H9 (cell line): ENCODE measurements at regions not wholly inside any gene's neighbourhood (a gene's known extent, or its start where the extent isn't known, plus 50 kb on each side); places are given as distances from the start of the nearest gene placed in this dataset.

Source experiments
- DNase-seq: peaks from one replicate; pipeline ENCODE4 v3.0.0-alpha.2; 2017
- H2AFZ ChIP-seq: one replicate; pipeline ENCODE4 v1.6.1; 2013; ENCODE audit warnings: mild to moderate bottlenecking, low read length, control low read depth, moderate library complexity
- H2AK5ac ChIP-seq: 2 replicates; pipeline ENCODE4 v1.6.1; 2013; ENCODE audit warnings: low read length, control low read depth, mixed read lengths; ENCODE audit not compliant: insufficient read length
- H2BK120ac ChIP-seq: one replicate; pipeline ENCODE4 v1.6.1; 2013; ENCODE audit warnings: low read depth, mild to moderate bottlenecking, low read length, control low read depth, inconsistent platforms; ENCODE audit not compliant: poor library complexity, severe bottlenecking
- H2BK12ac ChIP-seq: 2 replicates; pipeline ENCODE4 v1.6.1; 2013; ENCODE audit warnings: low read length, control low read depth, mixed read lengths, low read depth; ENCODE audit not compliant: insufficient read length
- H2BK15ac ChIP-seq: 2 replicates; pipeline ENCODE4 v1.6.1; 2013; ENCODE audit warnings: low read depth, low read length, control low read depth
- H2BK20ac ChIP-seq: one replicate; pipeline ENCODE4 v1.6.1; 2013; ENCODE audit warnings: low read depth, mild to moderate bottlenecking, low read length, control low read depth, inconsistent platforms; ENCODE audit not compliant: poor library complexity, severe bottlenecking
- H2BK5ac ChIP-seq: 2 replicates; pipeline ENCODE4 v1.6.1; 2013; ENCODE audit warnings: low read length, control low read depth, mixed read lengths; ENCODE audit not compliant: insufficient read length
- H3K14ac ChIP-seq: 2 replicates; pipeline ENCODE4 v1.6.1; 2013; ENCODE audit warnings: low read length, control low read depth; ENCODE audit not compliant: insufficient read depth
- H3K18ac ChIP-seq: 2 replicates; pipeline ENCODE4 v1.6.1; 2013; ENCODE audit warnings: low read depth, mild to moderate bottlenecking, mixed read lengths, low read length, control low read depth; ENCODE audit not compliant: insufficient read length
- H3K23ac ChIP-seq: 2 replicates; pipeline ENCODE4 v1.6.1; 2013; ENCODE audit warnings: low read length, control low read depth, mixed read lengths, low read depth; ENCODE audit not compliant: insufficient read length
- H3K23me2 ChIP-seq: 2 replicates; pipeline ENCODE4 v1.6.1; 2013; ENCODE audit warnings: low read depth, mild to moderate bottlenecking, mixed read lengths, low read length, control low read depth; ENCODE audit not compliant: insufficient read length, poor library complexity, severe bottlenecking
- H3K27ac ChIP-seq: 2 replicates; pipeline ENCODE4 v1.5.1; 2013; ENCODE audit warnings: low read length, control low read depth, mixed read lengths, low read depth; ENCODE audit not compliant: insufficient read length
- H3K27me3 ChIP-seq: 2 replicates; pipeline ENCODE4 v1.6.1; 2013; ENCODE audit warnings: low read length, control low read depth, inconsistent platforms; ENCODE audit not compliant: insufficient read depth
- H3K4ac ChIP-seq: 2 replicates; pipeline ENCODE4 v1.6.1; 2013; ENCODE audit warnings: low read depth, mild to moderate bottlenecking, control low read depth, inconsistent platforms, low read length, moderate library complexity
- H3K4me1 ChIP-seq: 2 replicates; pipeline ENCODE4 v1.6.1; 2013; ENCODE audit warnings: low read length, control low read depth, inconsistent platforms; ENCODE audit not compliant: insufficient read depth
- H3K4me2 ChIP-seq: 2 replicates; pipeline ENCODE4 v1.6.1; 2013; ENCODE audit warnings: low read length, control low read depth, mixed read lengths; ENCODE audit not compliant: insufficient read length, insufficient read depth
- H3K56ac ChIP-seq: 2 replicates; pipeline ENCODE4 v1.6.1; 2013; ENCODE audit warnings: low read depth, mild to moderate bottlenecking, mixed read lengths, low read length, control low read depth; ENCODE audit not compliant: insufficient read length
- H3K79me1 ChIP-seq: 2 replicates; pipeline ENCODE4 v1.6.1; 2013; ENCODE audit warnings: low read depth, mild to moderate bottlenecking, moderate library complexity, low read length, control low read depth, inconsistent platforms; ENCODE audit not compliant: insufficient read depth, poor library complexity, severe bottlenecking
- H3K79me2 ChIP-seq: 2 replicates; pipeline ENCODE4 v1.6.1; 2013; ENCODE audit warnings: low read length, control low read depth, inconsistent platforms; ENCODE audit not compliant: insufficient read depth
- H3K9ac ChIP-seq: 2 replicates; pipeline ENCODE4 v1.6.1; 2013; ENCODE audit warnings: low read length, control low read depth, mixed read lengths; ENCODE audit not compliant: insufficient read length; ENCODE audit errors: extremely low read depth
- H3K9me3 ChIP-seq: one replicate; pipeline ENCODE4 v1.6.1; 2013; ENCODE audit warnings: low read depth, low read length, inconsistent platforms; ENCODE audit not compliant: control insufficient read depth
- H3T11ph ChIP-seq: one replicate; pipeline ENCODE4 v1.6.1; 2013; ENCODE audit warnings: mild to moderate bottlenecking, low read length, control low read depth, inconsistent platforms
- H4K20me1 ChIP-seq: one replicate; pipeline ENCODE4 v1.6.1; 2013; ENCODE audit not compliant: control insufficient read depth, insufficient read length, insufficient read depth
- H4K5ac ChIP-seq: 2 replicates; pipeline ENCODE4 v1.6.1; 2013; ENCODE audit warnings: low read depth, mild to moderate bottlenecking, mixed read lengths, low read length, control low read depth; ENCODE audit not compliant: insufficient read length
- H4K8ac ChIP-seq: replicated peaks from 2 replicates; pipeline ENCODE4 v1.6.1; 2013; ENCODE audit warnings: low read length, control low read depth, mixed read lengths, low read depth; ENCODE audit not compliant: insufficient read length
- H4K91ac ChIP-seq: 2 replicates; pipeline ENCODE4 v1.6.1; 2013; ENCODE audit warnings: low read depth, mild to moderate bottlenecking, moderate library complexity, mixed read lengths, low read length, control low read depth; ENCODE audit not compliant: insufficient read length
- H3K27ac Mint-ChIP-seq, 3 experiments: 2 replicates in 2 of 3; 3 replicates in 1 of 3; pipeline ENCODE4 v1.8.0; 2020 to 2021; ENCODE audit warnings: mixed read lengths in 3 of 3, mild to moderate bottlenecking in 1 of 3, moderate library complexity in 1 of 3
- H3K27me3 Mint-ChIP-seq: 2 replicates; pipeline ENCODE4 v1.8.0; 2021; ENCODE audit warnings: low read depth, mild to moderate bottlenecking, moderate library complexity, mixed read lengths
- H3K36me3 Mint-ChIP-seq, 3 experiments: 2 replicates in 2 of 3; 3 replicates in 1 of 3; pipeline ENCODE4 v1.8.0; 2020 to 2021; ENCODE audit warnings: low read depth in 3 of 3, mixed read lengths in 3 of 3; ENCODE audit not compliant: insufficient read depth in 1 of 3
- H3K4me1 Mint-ChIP-seq, 2 experiments: 2 replicates each; pipeline ENCODE4 v1.8.0; 2020; ENCODE audit warnings: mixed read lengths in 2 of 2
- H3K4me3 Mint-ChIP-seq, 2 experiments: 2 replicates in 1 of 2; 3 replicates in 1 of 2; pipeline ENCODE4 v1.8.0; 2020 to 2021; ENCODE audit warnings: mild to moderate bottlenecking in 2 of 2, mixed read lengths in 2 of 2, moderate library complexity in 1 of 2
- H3K9me3 Mint-ChIP-seq, 2 experiments: 2 replicates in 1 of 2; 3 replicates in 1 of 2; pipeline ENCODE4 v1.8.0; 2020; ENCODE audit warnings: mild to moderate bottlenecking in 2 of 2, mixed read lengths in 2 of 2, moderate library complexity in 1 of 2
- WGBS: extraction: QIAGEN DNeasy Blood & Tissue Kit; methylation state at CpG from one replicate; pipeline ENCODE4 v1.1.7; 2013; ENCODE audit warnings: missing lambda C conversion rate, low lambda C conversion rate, mixed read lengths; ENCODE audit not compliant: insufficient read length; ENCODE audit errors: extremely low coverage; 5-methylcytosine and 5-hydroxymethylcytosine counted together
- TF ChIP-seq, protein P1 (sequence below): fragments of 200-600 bp; sonication (generic); conservative IDR thresholded peaks from 3 replicates; pipeline ENCODE4 v1.8.0; 2021; ENCODE audit warnings: antibody characterized with exemption, mild to moderate bottlenecking

DNA sequence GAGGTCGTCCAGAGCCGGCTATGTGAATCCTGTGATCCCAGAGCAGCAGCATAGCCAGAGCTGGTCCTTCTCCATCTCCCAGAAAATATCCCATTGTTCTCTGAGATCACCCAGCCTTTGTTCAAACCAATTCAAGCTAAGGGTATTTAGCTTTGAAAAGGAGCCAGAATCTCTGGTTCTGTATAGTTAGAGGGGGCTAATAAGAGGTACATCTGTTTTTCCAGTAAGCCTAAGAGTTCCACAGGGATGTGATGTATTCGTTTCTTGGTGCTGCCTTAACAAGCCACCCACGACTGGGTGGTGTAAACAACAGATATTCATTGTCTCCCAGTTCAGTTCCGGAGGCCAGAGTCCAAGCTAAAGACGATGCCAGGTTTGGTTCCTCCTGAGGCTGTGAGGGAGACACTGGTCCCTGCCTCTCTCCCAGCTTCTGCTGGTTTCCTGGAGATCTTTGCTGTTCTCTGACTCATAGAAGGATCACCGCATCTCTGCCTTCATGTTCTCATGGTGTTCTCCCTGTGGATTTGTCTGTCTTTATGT lies 344.8 kb downstream of the MTRR start:
- H3K23me2 ChIP-seq: no peaks in the 10 kb centered on the region
- H3K9me3 ChIP-seq: no peaks in the 10 kb centered on the region
- no peak overlapping the region for H3K18ac ChIP-seq
- peaks cover 5% of the 10 kb centered on the region; the same call in 1 of the 2 replicates for H3K27me3 Mint-ChIP-seq
- no peak overlapping the region for H3T11ph ChIP-seq
- no peak overlapping the region for H2AFZ ChIP-seq
- TF ChIP-seq, protein P1, sequence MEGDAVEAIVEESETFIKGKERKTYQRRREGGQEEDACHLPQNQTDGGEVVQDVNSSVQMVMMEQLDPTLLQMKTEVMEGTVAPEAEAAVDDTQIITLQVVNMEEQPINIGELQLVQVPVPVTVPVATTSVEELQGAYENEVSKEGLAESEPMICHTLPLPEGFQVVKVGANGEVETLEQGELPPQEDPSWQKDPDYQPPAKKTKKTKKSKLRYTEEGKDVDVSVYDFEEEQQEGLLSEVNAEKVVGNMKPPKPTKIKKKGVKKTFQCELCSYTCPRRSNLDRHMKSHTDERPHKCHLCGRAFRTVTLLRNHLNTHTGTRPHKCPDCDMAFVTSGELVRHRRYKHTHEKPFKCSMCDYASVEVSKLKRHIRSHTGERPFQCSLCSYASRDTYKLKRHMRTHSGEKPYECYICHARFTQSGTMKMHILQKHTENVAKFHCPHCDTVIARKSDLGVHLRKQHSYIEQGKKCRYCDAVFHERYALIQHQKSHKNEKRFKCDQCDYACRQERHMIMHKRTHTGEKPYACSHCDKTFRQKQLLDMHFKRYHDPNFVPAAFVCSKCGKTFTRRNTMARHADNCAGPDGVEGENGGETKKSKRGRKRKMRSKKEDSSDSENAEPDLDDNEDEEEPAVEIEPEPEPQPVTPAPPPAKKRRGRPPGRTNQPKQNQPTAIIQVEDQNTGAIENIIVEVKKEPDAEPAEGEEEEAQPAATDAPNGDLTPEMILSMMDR: no peak
- no peak overlapping the region for H3K27ac Mint-ChIP-seq
- no peaks in the 10 kb centered on the region; a peak in 1 of 7 replicates for H3K36me3 Mint-ChIP-seq
- no peak overlapping the region for H2BK15ac ChIP-seq
- H4K91ac ChIP-seq: no peak overlapping the region
- H3K27me3 ChIP-seq: no peaks in the 10 kb centered on the region
- H3K79me2 ChIP-seq: no peaks in the 10 kb centered on the region
- H3K14ac ChIP-seq: no peak overlapping the region
- H3K9ac ChIP-seq: no peak overlapping the region
- no peak overlapping the region for H2BK120ac ChIP-seq
- H3K56ac ChIP-seq: no peak overlapping the region
- H4K5ac ChIP-seq: no peak overlapping the region
- no peak overlapping the region for H2BK5ac ChIP-seq
- H4K8ac ChIP-seq: no peak overlapping the region
- no peaks in the 10 kb centered on the region for H3K4me1 Mint-ChIP-seq
- H3K4ac ChIP-seq: no peak overlapping the region
- H3K27ac ChIP-seq: no peak overlapping the region
- H3K23ac ChIP-seq: no peak overlapping the region
- H3K4me1 ChIP-seq: no peaks in the 10 kb centered on the region
- H2BK12ac ChIP-seq: no peak overlapping the region
- H3K4me2 ChIP-seq: no peak overlapping the region
- H3K9me3 Mint-ChIP-seq: peaks cover 0 to 3% of the 10 kb centered on the region in 2 experiments; a peak in 1 of 5 replicates
- H2BK20ac ChIP-seq: no peak overlapping the region
- peaks cover 3% of the 10 kb centered on the region for H4K20me1 ChIP-seq
- no peak overlapping the region for H3K4me3 Mint-ChIP-seq
- H3K79me1 ChIP-seq: no peaks in the 10 kb centered on the region
- no CpG with 5 or more reads among the region's 7 CpGs for WGBS
- no peak overlapping the region for H2AK5ac ChIP-seq
- no peak for DNase-seq
